Esophagus muscularis mucosa (tissue), 4 donors: ENCODE measurements at regions not wholly inside any gene's neighbourhood (a gene's known extent, or its start where the extent isn't known, plus 50 kb on each side); places are given as distances from the start of the nearest gene placed in this dataset.

Experiments
- CTCF ChIP-seq, 3 experiments: fragments of 200-600 bp in 2 of 3; fragments of 450-650 bp in 1 of 3; sonication (generic) in 2 of 3; IDR thresholded peaks; one replicate each; pipeline ENCODE4 v1.5.1; 2017 to 2019; ENCODE audit warnings: antibody characterized with exemption in 3 of 3, mild to moderate bottlenecking in 2 of 3, moderate library complexity in 1 of 3
- EP300 ChIP-seq: sonication (generic); formaldehyde crosslinking; IDR thresholded peaks from one replicate; pipeline ENCODE4 v1.6.1; 2017; ENCODE audit warnings: antibody characterized with exemption
- POLR2AphosphoS5 ChIP-seq, 2 donors: sonication (generic); formaldehyde crosslinking; IDR thresholded peaks; one replicate each; pipeline ENCODE4 v1.6.1; 2017; ENCODE audit warnings: antibody characterized with exemption in 2 of 2

- TF ChIP-seq CTCF (IDR thresholded peaks at IDR 0.05) (no peak), POLR2AphosphoS5 (IDR thresholded peaks at IDR 0.05) (peak; percentile 24 to 59), EP300 (no peak)
These were observed 76.1 kb upstream of the PITRM1 start for GRCh38 chr10:3248526-3249306.
